ENCODE measurements at regions not wholly inside any gene's neighbourhood (a gene's known extent, or its start where the extent isn't known, plus 50 kb on each side); places are given as distances from the start of the nearest gene placed in this dataset.

DNA sequence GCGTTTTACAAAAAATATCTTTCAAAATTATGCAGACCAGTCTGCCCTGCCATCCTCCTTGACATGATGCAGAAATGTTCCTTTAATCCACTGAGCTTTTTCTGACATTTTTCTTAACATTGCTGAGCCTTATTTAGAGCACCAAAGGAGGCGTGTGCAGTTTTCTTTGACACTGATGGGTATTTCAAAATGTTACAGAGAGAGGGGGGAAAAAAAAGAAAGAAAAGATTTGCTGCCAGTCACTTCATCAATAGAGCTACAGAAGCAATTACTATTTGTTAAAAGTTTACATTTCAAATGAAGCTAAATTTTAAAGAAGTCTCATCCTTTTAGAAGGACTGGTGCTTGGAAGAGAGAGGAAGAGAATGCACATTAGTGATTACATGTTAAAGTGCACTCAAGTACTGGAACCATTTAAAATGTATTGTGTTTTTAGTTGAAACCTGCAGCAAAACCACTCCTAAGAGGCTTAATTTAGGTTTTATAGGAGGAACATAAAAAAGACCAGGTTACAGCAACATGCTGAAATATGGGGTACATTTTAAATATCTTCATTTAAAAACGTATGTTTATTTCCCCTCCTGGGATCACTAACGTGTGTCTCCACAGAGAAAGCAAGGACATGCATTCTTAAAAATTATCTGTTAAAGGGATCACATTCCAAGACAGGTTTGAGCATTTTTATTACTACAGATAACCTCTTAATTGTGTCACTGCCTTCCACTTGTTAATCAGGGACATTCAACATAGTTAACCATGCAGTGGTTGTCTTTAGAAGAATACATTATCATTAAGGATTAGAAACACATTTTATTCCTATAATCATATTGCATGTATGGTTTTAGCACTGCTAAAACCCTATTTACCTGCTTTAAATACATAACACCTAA, 258.4 kb downstream of the MEIS1 start:
- TF ChIP-seq ARNT (IDR thresholded peaks at IDR 0.05) (no peak), TARDBP (IDR thresholded peaks at IDR 0.05) (no peak), SUZ12 (IDR thresholded peaks at IDR 0.05) (no peak), FOXM1 (IDR thresholded peaks at IDR 0.05; ENCODE audit: borderline replicate concordance) (no peak), FOXK2 (IDR thresholded peaks at IDR 0.05) (no peak), BHLHE40 (IDR thresholded peaks at IDR 0.05; ENCODE audit: borderline replicate concordance) (no peak), FOXA1 (IDR thresholded peaks at IDR 0.05) (no peak)

All from HEK293T (cell line).